HuH-7 (cell line): ENCODE measurements at regions not wholly inside any gene's neighbourhood (a gene's known extent, or its start where the extent isn't known, plus 50 kb on each side); places are given as distances from the start of the nearest gene placed in this dataset.
"Not testable (repeated sequence)": the region's sequence is repeated elsewhere in the genome, so short reads cannot be mapped to it uniquely, and the experiment has no call there.

Experiments
- DNase-seq: peaks from one replicate; pipeline ENCODE4 v3.0.0; 2011; ENCODE audit warnings: low spot score

DNA sequence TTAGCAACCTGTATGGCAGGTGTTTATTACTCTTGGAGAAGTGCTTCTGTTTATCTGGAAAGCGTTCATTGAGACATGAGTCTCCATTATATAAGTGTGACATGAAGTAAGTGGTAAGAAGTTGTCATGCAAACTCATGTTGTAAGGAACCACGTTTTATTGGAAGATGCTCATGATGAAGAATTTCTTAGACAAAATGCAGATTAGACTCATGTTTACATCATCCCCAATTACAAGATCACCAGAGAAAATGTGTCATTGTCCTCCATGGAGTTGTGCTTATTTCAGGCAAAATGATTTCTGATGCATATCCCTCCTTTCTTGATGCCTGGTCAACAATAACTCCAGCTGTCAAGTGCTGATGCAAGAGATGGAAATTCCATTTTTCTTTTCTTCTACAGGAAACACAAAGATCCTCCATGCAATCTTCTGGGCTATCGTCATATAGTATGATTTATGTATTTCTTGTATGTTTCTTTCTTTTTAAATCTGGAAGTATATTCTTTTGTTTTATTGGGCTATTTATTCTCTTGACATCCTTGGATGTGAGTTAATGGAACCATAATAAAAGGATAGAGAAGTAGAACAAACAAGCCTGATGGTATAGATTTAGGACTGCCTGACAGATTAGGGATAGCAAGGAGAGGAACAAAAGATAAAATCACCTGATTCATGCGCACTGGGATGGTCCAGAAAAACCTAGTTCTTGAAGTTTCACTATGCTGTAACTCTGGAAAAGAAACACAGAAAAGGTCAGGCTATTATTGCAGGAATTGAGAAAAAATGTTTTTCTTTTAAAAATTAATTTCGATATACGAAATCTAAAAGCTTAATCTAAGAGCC is 50.7 kb upstream of the DIAPH3 start:
- DNase-seq = no peak

DNA sequence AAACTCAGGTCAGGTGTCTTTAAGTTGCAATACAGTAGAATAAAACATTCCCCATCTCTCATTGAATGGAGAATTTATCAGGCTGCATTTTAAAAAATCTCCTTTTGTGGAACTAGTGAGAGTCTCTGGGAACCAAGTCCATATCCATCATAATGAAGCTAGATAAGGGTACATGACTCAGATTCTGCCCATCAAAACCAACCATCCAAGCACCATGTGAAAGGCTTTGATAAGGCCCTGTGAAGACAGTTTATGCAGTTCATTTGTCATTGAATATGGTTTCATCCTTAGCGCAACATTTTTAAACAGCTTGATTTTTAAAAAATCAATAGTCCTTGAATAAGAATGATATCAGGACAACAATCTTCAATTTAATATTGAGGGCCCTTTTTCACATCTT is 56.3 kb upstream of the DIAPH3 start:
- no peak for DNase-seq

DNA sequence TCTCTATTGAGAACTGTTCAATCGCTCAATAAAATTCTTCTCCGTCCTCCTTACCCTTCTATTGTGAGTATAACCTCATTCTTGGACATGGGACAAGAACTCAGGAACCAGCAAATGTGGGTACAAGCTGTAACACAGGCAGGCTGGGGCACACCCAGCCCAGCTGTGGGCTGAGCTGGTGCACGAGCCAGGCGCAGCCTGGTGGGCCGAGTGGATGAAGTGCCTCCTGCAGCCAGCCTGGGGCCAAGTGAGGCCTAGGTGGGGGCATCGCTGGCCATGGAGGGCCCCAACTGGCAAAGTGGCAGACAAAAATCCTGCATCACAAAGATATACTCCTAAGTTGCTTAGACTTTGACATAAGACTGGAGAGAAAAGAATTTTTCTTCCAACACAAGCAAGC is 57.9 kb upstream of the DIAPH3 start:
- DNase-seq = no peak

DNA sequence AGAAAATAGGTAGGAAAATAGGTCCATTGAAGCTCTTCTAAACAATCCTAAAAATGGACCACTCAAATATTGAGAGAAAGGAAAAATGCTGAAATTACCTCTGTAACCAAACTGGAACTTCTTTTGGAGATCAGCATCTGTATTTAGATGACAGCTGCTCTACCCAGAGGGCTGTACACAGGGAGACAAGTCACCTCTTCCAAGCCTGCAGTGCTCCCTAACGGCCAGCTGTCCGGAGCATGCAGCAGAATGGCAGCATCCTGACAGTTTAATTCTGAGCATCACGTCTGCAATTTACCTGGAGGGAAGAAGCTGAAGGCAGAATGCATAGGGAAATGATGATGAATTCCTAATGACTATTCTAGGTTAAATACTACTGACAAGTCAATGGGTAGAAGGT is 62.8 kb upstream of the DIAPH3 start:
- peak; percentile 42 for DNase-seq

DNA sequence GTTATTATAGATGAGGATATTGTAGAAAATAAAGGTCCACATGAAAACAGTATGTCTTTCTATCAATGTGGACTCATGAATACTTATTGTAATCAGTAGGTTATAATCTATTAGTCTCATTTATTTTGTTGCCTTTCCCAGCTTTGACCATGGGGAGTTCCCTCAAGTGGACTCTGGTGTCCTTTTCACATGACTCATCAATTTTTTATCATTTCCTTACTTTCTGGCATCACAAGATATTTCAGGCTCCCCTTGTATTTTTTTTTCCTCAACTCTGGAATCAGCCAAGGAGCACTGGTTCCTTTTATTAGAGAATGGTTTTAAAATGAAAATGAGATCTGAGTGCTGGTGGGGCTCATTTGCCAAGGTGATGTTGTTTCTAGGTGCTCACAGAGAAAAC is 63.4 kb upstream of the DIAPH3 start:
- no peak for DNase-seq

DNA sequence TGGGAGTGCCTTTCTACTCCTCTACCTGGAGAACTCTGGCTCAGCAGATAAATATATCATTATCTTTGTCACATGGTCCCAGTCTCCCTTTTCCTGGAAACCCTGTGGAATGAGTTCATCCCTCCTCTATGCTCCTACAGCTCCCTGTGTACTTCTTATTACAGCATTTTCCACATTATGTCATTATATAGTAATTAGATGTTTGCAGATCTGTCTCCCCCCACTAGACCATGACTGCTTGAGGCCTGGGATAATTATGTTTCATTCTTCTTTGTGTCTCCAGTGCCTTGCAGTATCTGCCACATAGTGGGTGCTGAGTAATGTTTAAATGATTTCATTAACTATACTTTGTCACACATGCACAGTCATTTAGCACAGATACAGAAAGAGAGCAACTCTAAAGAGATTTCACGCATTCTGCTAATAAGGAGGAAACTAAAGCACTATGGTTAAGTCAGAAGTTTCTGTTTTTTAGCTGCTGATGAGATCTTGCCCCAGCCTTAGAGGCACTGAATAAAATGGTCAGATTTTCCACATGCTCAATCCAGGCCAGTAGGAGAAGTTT is 66.1 kb upstream of the DIAPH3 start:
- DNase-seq = no peak

DNA sequence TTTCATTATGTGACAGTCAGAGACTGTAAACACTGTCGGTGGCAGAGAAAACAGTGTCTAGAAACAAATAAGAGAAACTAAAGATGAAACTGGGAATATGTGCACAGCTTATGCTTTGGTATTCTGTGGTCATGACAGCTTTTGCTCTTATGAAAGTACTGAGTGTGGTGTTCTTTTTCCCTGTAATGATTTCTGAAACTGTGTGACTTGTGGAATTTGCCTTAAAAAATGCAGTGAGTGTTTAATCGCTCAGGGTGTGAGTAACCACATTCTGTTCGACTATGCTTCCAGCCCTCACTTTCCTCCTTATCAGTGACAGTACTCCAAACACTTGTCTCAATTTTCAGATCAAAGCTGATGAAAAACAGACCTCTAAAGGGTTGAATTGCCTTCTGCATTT is 66.9 kb upstream of the DIAPH3 start:
- DNase-seq = no peak

DNA sequence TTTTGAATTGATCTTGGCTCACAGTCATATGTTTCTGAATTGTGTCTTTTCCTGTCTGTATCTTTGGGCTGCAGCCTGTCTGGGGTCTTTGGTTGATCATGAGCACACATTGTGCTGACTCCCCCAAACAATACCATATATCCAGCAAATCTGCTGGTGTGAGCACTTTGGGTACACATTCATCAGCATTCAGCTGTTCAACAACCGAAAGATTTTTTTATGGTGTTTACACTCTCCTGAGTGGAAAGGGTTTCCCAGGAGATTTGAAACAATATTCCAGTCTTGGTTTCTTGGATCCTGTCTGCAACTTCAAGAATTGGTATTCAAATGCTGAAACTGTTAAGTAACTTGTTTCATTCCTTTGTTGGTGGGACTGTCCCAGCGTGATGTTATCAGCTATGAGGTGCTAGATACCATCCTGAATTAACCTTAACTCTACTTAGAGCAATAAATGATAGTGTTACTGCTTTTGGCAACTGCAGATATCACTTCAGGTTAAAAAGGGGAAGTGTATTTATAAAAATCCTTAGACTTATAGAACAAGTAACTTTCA is 78.4 kb upstream of the DIAPH3 start:
- DNase-seq = no peak

DNA sequence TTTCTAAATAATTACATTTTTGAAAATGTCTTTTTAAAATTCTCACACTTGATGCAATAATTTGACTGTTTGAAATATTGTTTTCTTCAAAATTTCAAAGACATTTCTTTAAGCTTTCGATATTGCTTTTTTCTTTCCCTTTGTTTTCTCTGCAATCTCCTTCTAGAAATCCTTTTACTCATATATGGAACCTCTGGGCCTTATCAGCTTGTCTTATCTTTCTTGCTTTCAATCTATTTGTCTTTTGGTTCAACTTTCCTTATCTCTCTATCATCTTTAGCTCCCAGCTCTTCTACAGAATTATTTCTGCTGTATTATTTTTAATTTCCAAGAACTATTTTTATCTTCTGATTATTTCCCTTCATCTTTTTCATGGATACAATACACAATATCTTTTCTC is 80.7 kb upstream of the DIAPH3 start:
- DNase-seq = no peak

DNA sequence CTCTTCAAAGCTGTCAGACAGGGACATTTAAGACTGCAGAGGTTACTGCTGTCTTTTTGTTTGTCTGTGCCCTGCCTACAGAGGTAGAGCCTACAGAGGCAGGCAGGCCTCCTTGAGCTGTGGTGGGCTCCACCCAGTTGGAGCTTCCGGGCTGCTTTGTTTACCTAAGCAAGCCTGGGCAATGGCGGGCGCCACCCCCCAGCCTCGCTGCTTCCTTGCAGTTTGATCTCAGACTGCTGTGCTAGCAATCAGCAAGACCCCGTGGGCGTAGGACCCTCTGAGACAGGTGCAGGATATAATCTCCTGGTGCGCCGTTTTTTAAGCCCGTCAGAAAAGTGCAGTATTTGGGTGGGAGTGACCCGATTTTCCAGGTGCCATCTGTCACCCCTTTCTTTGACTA is 87.7 kb upstream of the DIAPH3 start:
- DNase-seq = not testable (repeated sequence)

DNA sequence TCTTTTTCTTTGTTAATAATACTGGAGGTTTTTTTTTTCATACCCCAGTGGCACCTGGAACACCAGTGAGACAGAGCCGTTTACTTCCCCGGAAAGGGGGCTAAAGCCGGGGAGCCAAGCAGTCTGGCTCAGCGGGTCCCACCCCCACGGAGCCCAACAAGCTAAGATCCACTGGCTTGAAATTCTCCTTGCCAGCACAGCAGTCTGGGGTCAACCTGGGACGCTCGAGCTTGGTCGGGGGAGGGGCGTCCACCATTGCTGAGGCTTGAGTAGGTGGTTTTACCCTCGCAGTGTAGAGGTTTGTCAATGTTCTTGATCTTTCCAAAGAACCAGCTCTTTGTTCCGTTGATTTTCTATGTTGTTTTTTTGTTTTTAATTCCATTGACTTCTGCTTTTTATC is 94.6 kb upstream of the DIAPH3 start:
- no peak for DNase-seq

DNA sequence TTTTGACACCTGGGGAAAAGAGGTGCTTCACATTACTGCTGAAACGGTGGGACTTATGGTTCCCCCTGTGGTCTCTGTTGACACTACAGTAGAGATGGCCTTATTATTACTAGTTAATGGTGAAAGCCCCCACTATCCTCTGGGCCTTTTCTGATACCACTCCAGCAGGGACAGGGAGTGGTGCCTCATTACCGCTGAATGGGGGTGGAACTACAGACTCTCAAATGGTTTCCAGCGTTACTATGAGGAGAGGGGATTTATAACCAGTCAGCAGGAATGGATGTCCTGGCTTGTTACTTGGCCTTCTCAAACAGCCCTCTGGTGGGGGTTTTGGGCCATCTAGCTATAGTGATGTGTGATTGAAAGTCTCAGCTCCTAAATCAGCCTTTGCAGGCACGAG is 96.7 kb upstream of the DIAPH3 start:
- no peak for DNase-seq

DNA sequence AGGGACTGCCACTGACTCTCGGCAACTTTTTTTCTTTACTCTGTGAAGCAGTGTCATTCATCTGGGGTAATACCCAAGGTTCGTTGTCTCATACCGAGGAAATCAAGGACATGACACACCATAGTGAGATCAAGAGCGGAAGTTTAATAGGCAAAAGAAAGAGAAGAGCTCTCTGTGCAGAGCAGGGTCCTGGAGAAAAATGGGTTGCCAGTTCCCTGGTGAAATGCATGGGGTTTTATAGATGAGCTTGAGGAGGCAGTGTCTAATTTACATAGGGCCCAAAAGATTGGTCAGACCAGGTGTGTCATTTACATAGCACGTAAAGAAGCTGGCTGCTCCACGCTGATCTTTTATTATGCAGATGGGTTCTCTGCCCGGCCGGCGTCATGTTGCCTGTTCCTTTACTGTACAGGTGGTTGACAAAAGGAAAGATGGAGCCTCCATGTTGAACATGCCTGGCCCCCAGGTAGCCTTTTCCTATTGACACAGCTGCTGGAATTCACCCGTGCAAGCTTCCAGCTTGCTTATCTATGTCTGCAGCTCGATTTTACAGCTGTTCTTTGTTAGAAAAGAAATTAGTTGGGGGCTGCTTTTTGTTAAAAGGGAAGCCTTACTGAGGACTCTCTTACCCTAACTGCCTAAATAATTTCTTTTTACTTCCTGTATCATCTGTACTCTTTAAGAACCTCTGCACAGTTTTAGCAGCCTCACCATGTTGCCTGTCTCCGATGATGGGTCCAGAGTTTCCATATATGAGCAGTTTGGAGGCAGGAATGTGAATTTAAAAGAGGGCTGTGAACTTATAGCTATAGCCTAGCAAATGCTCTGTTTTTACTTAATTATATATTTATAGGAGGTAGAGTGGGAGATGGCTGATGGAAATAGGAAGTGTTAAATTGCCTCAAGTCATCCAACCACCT is 98.0 kb upstream of the DIAPH3 start:
- no peak for DNase-seq

DNA sequence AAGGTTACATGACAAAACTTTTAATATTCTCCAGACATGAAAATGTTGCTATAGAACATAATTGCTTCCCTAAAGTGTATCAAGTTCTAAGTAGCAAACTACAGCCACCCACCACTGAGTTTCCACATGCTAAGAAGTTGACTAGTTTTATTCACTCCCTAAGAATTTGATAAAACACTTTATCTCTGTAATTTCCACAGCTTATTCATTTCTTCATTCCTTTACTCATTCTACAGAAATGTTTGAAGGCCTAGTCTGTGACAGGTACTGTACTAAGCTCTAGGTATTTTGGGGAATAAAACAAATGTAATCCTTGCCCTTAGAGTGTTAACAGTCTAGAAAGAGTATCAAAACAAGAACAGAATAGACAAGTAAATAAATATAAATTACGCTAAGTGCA is 101.8 kb upstream of the DIAPH3 start:
- no peak for DNase-seq

DNA sequence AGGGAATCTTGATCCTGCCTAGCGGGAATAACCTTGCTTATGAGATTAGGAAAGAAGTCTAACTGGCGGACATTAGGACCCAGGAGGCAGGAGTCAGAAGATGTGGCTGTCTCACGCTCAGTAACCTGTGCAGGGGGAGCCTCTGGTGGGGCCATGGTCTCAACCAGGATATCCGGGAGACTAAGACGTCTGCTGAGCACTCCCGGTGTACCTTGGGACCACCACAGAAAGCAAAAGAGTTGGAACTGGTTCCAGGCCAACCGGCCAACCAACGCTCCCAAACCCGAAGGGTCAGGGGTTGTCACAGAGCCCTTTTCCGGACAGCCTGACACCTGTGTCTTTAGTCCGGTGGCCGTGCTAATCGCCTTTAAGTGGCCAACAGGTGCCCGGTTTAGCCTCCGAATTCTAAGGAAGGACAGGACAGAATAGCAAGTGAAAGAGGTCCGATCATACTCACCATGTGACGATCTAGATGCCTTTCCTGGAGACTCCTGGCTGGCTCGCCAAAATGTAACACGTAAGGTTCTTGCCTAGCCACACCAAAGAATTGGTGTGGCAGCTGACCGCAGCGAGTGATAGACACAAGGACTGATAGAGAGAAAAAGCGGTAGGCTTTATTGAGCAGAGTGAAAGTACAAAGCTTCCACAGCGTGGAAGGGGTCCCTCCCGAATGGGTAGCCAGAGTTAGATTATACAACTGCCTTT is 103.9 kb upstream of the DIAPH3 start:
- peak; percentile 15 for DNase-seq

DNA sequence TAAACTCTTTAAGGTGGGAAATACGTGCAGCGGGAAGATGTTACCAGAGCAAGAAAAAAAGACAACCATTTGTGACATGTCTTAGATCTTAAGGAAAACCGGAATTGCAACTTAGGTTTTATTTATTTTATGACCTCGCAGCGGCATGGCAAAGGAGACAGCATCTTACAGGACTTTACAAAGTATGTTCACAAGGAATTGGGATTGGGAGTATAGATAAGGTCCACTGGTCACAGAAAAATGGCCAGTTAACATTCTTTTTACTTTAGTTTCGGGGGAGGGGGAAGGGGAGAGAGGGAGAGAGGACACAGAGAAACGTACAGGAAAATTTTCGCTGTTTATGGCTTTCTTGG is 104.5 kb upstream of the DIAPH3 start:
- no peak for DNase-seq

DNA sequence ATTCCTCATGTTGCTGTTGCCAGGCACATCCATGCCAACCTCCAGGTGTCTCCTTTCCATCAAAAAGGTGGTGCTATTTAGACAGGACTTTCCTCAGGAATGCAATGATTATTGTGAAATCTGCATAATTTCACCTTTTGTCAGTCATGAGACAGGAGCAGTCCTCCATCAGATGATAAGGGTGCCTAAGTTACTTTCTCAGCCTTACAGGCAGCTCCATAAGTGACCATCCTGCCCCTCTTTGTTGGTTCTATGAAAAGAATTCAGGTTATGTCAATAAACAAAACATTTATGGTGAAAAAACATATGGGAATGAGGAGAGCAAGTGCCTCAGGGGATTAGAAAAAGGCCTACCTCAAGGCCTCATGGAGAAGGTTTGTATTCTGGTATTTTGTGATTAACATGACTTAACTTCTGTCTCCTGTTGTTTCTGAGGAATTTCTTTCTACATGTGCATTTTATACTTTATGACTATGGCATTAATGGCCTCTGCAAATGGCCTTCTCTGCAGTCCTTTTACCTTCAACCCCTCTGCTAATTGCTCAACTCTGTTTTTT is 110.3 kb upstream of the DIAPH3 start:
- no peak for DNase-seq

DNA sequence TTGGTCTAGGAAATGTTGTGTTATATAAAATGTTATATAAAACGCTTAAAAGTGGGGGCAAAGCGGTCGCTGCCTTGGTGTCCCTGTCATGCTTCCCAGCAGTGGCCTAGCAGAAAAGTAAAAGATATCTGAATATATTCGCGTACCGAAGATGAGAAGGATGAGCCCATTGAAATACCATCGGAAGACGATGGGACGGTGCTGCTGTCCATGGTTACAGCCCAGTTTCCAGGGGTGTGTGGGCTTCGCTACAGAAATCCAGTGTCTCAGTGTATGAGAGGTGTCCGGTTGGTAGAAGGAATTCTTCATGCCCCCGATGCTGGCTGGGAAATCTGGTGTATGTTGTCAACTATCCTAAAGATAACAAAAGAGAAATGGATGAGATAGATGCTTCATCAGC is 110.9 kb upstream of the DIAPH3 start:
- DNase-seq = no peak

DNA sequence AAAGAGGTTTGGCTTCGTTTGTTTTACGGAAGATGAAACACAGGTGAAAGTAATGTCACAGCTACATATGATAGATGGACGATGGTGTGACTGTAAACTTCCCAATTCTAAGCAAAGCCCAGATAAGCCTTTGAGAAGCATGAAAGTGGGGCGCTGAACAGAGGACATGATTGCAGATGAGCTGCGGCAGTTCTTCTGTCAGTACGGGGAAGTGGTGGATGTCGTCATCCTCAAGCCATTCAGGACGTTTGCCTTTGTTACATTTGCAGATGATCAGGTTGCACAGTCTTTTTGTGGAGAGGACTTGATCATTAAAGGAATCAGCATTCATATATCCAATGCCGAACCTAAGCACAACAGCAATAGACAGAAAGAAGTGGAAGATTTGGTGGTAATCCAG is 111.5 kb upstream of the DIAPH3 start:
- DNase-seq = no peak

DNA sequence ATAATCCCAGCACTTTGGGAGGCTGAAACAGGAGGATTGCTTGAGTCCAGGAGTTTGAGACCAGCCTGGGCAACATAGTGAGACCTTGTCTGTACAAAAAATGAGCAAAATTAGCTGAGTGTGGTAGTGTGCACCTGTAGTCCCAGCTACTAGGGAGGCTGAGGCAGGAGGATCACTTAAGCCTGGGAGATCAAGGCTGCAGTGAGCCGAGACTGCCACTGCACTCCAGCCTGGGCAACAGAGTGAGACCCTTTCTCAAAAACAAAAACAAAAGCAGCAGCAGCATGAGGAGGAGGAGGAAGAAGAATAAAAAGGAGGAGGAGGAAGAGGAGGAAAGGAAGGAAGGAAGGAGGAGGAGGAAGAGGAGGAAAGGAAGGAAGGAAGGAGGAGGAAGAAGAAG is 116.5 kb upstream of the TDRD3 start:
- not testable (repeated sequence) for DNase-seq

DNA sequence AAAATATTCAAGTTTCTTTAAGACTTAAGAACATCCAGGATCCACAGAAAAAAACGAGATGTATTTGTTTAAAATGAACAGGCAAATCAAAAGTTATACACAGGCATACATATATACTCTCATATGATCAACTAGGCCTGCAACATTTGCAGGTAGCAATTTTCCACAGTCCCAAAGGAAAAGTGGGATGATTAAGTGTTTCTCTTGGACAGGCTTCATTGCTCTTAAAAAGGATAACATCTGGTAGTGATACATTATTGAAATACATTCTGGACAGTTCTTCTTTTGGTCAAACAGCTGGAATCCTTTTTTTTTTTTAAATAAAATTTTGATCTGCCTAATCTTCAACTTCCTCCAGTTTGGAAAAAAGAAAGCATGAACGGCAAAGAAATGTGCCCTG is 114.8 kb upstream of the TDRD3 start:
- DNase-seq = no peak

DNA sequence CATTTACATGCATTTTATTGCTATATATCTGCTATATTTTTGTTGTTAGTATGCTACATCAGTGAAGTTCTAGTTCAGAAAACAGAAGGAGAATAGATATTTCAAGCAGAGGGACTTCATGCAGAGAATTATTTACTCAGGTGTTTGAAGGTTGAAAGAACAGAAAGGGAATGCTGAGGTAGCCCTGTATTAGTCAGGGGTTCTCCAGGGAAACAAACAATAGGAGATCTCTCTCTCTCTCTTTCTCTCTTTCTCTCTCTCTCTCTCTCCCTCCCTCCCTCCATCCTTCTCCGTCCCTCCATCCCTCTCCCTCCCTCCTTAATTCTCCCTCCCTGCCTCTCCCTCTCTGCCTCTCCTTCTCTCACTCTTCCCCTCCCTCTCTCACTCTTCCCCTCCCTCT is 114.3 kb upstream of the TDRD3 start:
- no peak for DNase-seq
